ENCODE measurements at regions not wholly inside any gene's neighbourhood (a gene's known extent, or its start where the extent isn't known, plus 50 kb on each side); places are given as distances from the start of the nearest gene placed in this dataset.

- TF ChIP-seq, protein P1, sequence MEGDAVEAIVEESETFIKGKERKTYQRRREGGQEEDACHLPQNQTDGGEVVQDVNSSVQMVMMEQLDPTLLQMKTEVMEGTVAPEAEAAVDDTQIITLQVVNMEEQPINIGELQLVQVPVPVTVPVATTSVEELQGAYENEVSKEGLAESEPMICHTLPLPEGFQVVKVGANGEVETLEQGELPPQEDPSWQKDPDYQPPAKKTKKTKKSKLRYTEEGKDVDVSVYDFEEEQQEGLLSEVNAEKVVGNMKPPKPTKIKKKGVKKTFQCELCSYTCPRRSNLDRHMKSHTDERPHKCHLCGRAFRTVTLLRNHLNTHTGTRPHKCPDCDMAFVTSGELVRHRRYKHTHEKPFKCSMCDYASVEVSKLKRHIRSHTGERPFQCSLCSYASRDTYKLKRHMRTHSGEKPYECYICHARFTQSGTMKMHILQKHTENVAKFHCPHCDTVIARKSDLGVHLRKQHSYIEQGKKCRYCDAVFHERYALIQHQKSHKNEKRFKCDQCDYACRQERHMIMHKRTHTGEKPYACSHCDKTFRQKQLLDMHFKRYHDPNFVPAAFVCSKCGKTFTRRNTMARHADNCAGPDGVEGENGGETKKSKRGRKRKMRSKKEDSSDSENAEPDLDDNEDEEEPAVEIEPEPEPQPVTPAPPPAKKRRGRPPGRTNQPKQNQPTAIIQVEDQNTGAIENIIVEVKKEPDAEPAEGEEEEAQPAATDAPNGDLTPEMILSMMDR (IDR thresholded peaks at IDR 0.05; ENCODE audit: low read length) = no peak
- TF ChIP-seq EZH2phosphoT487 (IDR thresholded peaks at IDR 0.05; ENCODE audit: low read length) = no peak
Measured at GRCh38 chr15:39359771-39360170, 221.1 kb upstream of the THBS1 start.

Data from MM.1S (cell line).